Colonic mucosa (tissue), 4 donors: ENCODE measurements at regions not wholly inside any gene's neighbourhood (a gene's known extent, or its start where the extent isn't known, plus 50 kb on each side); places are given as distances from the start of the nearest gene placed in this dataset.

Experiments
- DNase-seq: peaks from one replicate; pipeline ENCODE4 v3.0.0-alpha.2; 2020
- H3K27ac ChIP-seq: fragments of 200-600 bp; one replicate; pipeline ENCODE4 v1.8.0; 2021
- H3K27me3 ChIP-seq: fragments of 200-600 bp; one replicate; pipeline ENCODE4 v1.8.0; 2021
- H3K36me3 ChIP-seq: fragments of 200-600 bp; one replicate; pipeline ENCODE4 v1.8.0; 2021
- H3K4me1 ChIP-seq: fragments of 200-600 bp; one replicate; pipeline ENCODE4 v1.8.0; 2021; ENCODE audit warnings: mild to moderate bottlenecking
- H3K4me3 ChIP-seq: fragments of 200-600 bp; one replicate; pipeline ENCODE4 v1.8.0; 2021
- H3K9ac ChIP-seq, 2 donors: one replicate each; pipeline ENCODE4 v1.7.0; 2013; ENCODE audit warnings: control low read depth in 2 of 2, low read depth in 2 of 2, low read length in 2 of 2
- H3K9me3 ChIP-seq: fragments of 200-600 bp; one replicate; pipeline ENCODE4 v1.8.0; 2021
- intact Hi-C: fragments of 100-400 bp; cut with DNase I; formaldehyde crosslinking; loops from one replicate; pipeline ENCODE4 v1.14.1; 2022
- TF ChIP-seq, protein P1 (sequence below): fragments of 200-600 bp; IDR thresholded peaks from one replicate; pipeline ENCODE4 v1.8.0; 2022; ENCODE audit warnings: antibody characterized with exemption, mild to moderate bottlenecking
- donor health status: healthy.
- donor health status: DM: no; HTN: no; CAD: no.
- donor health status: DM: no; HTN: no; CAD: no.

DNA sequence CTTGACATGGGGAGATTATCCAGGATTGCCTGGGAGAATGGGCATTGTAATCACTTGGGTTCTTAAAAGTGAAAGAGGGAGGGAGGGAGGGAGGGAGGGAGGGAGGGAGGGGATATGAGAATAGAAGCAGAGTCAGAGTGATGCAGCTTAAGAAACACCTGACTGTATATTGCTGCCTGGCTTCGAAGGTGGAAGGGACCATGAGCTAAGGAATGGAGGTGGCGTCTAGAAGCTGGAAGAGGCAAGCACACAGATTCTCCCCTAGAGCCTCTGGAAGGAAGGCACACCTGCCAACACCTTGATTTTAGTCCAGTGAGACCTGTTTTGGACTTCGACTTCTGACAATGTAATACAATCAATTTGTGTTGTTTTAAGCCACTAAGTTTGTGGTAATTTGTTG, 78.4 kb downstream of the PRL start:
- DNase-seq, result no peak
- Histone ChIP-seq H3K9ac (no peak overlapping the region), H3K9me3 (no peaks in the 10 kb centered on the region), H3K36me3 (no peaks in the 10 kb centered on the region), H3K27ac (no peak overlapping the region), H3K27me3 (no peaks in the 10 kb centered on the region), H3K4me3 (no peak overlapping the region), H3K4me1 (no peaks in the 10 kb centered on the region)
- intact Hi-C loops, result no loop called here
- TF ChIP-seq, protein P1, sequence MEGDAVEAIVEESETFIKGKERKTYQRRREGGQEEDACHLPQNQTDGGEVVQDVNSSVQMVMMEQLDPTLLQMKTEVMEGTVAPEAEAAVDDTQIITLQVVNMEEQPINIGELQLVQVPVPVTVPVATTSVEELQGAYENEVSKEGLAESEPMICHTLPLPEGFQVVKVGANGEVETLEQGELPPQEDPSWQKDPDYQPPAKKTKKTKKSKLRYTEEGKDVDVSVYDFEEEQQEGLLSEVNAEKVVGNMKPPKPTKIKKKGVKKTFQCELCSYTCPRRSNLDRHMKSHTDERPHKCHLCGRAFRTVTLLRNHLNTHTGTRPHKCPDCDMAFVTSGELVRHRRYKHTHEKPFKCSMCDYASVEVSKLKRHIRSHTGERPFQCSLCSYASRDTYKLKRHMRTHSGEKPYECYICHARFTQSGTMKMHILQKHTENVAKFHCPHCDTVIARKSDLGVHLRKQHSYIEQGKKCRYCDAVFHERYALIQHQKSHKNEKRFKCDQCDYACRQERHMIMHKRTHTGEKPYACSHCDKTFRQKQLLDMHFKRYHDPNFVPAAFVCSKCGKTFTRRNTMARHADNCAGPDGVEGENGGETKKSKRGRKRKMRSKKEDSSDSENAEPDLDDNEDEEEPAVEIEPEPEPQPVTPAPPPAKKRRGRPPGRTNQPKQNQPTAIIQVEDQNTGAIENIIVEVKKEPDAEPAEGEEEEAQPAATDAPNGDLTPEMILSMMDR, result no peak

- H3K9ac ChIP-seq, result no peak overlapping the region
- intact Hi-C loops, result no loop called here
- TF ChIP-seq, protein P1, result no peak
Measured at GRCh38 chr6:22219925-22220324, 76.9 kb downstream of the PRL start.

GRCh38 chr6:22221211-22221610, 75.6 kb downstream of the PRL start:
- Histone ChIP-seq H3K4me1 (no peaks in the 10 kb centered on the region), H3K27ac (no peak overlapping the region), H3K36me3 (no peaks in the 10 kb centered on the region), H3K9me3 (no peaks in the 10 kb centered on the region), H3K27me3 (no peaks in the 10 kb centered on the region), H3K4me3 (no peak overlapping the region), H3K9ac (no peak overlapping the region)
- DNase-seq, result no peak
- intact Hi-C loops, result no loop called here
- TF ChIP-seq, protein P1, result no peak

More at GRCh38 chr6:22219925-22220324, 76.9 kb downstream of the PRL start:
- Histone ChIP-seq H3K4me1 (no peaks in the 10 kb centered on the region), H3K9me3 (no peaks in the 10 kb centered on the region), H3K27me3 (no peaks in the 10 kb centered on the region), H3K4me3 (no peak overlapping the region), H3K27ac (no peak overlapping the region), H3K36me3 (no peaks in the 10 kb centered on the region)
- DNase-seq, result no peak

GRCh38 chr6:22221630-22222029, 75.2 kb downstream of the PRL start:
- H3K27me3 ChIP-seq, result no peaks in the 10 kb centered on the region
- no peak overlapping the region for H3K9ac ChIP-seq
- H3K4me3 ChIP-seq, result no peak overlapping the region
- H3K27ac ChIP-seq, result no peak overlapping the region
- DNase-seq, result no peak
- no peaks in the 10 kb centered on the region for H3K9me3 ChIP-seq
- no peaks in the 10 kb centered on the region for H3K36me3 ChIP-seq
- intact Hi-C loops, result no loop called here
- no peaks in the 10 kb centered on the region for H3K4me1 ChIP-seq
- TF ChIP-seq, protein P1, result no peak

DNA sequence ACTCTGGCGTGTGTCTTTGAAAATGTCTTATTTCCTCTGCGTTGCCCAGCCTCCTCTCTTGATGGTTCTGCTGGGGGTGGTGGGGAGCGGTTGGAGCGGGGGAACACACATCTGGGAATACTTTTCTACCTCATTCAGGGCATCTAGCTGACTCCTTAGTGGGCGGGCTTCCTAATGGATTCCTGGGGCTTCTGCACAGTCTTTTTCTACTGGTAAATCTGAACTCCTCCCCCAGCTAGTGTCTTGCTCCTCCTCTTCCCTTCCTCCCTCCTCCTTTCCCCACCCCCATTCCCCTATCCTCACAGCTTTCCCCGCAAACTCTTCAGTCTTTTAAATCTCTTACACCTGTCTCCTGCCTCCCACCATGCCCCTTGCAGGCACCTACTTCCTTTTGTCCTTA, 74.4 kb downstream of the PRL start:
- intact Hi-C loops, result no loop called here
- H3K4me1 ChIP-seq, result no peaks in the 10 kb centered on the region

More for the DNA sequence above, 74.4 kb downstream of the PRL start:
- Histone ChIP-seq H3K9me3 (no peaks in the 10 kb centered on the region), H3K9ac (no peak overlapping the region), H3K36me3 (no peaks in the 10 kb centered on the region), H3K27ac (no peak overlapping the region), H3K4me3 (no peak overlapping the region), H3K27me3 (no peaks in the 10 kb centered on the region)
- TF ChIP-seq, protein P1, result no peak
- DNase-seq, result no peak
